ENCODE measurements at regions not wholly inside any gene's neighbourhood (a gene's known extent, or its start where the extent isn't known, plus 50 kb on each side); places are given as distances from the start of the nearest gene placed in this dataset.

DNA sequence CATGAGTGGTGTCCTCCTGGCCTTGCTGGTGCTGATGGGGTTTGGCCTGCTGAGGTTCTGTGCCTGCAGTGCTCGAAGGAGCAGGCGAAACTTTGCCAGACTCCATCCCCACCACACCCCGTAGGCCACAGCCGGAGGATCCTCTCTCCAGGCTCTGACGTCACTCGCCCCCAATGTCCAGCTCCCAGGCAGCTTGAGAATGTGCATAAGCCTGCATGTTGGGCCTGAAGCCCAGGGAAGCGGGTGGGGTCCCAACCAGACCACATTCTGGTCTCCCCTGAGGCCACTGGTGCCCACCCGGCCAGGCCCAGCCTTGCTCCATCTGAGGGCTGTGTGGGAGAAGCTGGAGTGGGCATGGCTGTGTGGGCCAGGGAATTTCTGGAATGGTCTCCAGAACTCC, 109.8 kb downstream of the ASB7 start:
- TF ChIP-seq, protein P1, sequence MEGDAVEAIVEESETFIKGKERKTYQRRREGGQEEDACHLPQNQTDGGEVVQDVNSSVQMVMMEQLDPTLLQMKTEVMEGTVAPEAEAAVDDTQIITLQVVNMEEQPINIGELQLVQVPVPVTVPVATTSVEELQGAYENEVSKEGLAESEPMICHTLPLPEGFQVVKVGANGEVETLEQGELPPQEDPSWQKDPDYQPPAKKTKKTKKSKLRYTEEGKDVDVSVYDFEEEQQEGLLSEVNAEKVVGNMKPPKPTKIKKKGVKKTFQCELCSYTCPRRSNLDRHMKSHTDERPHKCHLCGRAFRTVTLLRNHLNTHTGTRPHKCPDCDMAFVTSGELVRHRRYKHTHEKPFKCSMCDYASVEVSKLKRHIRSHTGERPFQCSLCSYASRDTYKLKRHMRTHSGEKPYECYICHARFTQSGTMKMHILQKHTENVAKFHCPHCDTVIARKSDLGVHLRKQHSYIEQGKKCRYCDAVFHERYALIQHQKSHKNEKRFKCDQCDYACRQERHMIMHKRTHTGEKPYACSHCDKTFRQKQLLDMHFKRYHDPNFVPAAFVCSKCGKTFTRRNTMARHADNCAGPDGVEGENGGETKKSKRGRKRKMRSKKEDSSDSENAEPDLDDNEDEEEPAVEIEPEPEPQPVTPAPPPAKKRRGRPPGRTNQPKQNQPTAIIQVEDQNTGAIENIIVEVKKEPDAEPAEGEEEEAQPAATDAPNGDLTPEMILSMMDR (IDR thresholded peaks at IDR 0.05): no peak
- no peaks in the 10 kb centered on the region for H3K27me3 ChIP-seq
- H3K27ac ChIP-seq: no peak overlapping the region
- no peaks in the 10 kb centered on the region for H3K4me1 ChIP-seq
- H3K9me3 ChIP-seq: no peaks in the 10 kb centered on the region
- H3K4me3 ChIP-seq: no peak overlapping the region
- DNase-seq: no peak
- H3K36me3 ChIP-seq: no peaks in the 10 kb centered on the region
- intact Hi-C loops (cut with DNase I; ENCODE audit: low total_unique reads): no loop called here

DNA sequence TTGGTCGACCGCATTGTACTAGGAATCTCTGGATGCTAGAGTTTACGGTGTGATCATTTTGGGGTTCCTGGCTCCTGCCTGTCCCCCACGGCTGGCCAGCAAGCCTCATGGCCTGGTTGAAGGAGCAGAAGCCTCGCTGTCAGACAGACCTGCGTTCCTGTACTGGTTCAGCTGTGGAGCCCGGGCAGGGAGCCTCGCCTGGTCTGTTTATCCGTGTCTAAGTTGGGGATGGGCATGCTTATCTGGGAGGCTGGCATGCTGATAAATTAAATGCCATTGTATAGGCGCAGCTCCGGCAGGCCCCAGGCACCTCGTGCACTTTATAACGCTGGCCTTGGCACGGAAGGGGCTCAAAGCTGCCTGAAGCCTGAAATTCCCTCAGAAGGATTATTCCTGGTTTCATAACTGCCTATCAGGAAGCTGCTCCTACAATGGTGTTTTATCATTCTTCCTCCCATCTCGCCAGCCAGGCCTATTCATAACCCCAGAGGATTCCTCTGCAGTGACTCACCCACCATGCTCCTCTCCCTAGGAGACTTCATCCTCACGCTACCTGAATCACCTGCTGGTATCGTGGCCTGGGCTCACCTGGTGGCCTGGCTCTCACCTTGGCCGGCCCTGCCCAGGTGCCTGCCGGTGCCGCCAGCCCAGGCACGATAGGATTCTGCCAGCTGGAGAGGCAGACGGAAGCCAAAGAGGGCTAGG, 110.9 kb downstream of the ASB7 start:
- Histone ChIP-seq H3K27ac (no peak overlapping the region), H3K9me3 (no peaks in the 10 kb centered on the region), H3K27me3 (no peaks in the 10 kb centered on the region), H3K36me3 (no peaks in the 10 kb centered on the region), H3K4me1 (no peaks in the 10 kb centered on the region), H3K4me3 (no peak overlapping the region)
- intact Hi-C loops (cut with DNase I; ENCODE audit: low total_unique reads): no loop called here
- TF ChIP-seq, protein P1 (IDR thresholded peaks at IDR 0.05): no peak
- peak; percentile 18 to 51 for DNase-seq

DNA sequence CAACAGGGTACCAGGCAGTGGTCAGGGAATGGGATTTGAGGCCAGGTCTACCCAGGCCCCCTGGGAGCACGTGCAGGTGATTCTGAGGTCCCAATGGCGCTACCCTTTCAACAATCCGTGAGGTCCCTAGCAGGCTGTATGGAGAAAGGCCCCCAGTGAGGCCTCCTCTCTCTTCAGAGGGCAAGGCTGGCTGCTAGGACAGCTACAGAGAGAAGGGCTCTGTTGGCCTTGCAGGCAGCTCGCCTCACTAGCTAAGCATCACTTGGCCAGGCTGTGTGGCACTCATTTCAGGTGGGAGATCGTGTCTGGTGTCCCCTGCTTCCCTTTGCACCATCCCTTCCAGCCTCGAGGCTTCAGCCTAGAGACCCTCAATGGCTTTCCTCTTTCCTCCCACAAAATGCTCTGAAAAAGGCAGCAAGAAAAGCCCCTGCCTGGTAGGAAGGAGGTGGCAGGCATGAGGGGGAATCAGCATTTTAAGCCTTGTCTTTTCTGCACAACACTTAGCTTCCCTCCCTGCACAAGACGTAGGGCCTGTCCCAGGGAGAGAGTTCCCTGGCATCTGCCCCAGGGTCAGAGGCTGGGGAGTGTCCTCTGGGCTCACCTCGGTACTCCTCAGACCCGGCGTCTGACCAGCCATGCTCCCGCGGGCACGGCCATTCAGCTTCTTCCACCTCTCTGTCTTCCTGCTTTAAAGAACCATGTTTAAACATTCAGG, 111.8 kb downstream of the ASB7 start:
- Histone ChIP-seq H3K36me3 (no peaks in the 10 kb centered on the region), H3K4me1 (no peaks in the 10 kb centered on the region), H3K27ac (no peak overlapping the region), H3K27me3 (no peaks in the 10 kb centered on the region), H3K4me3 (no peak overlapping the region), H3K9me3 (no peaks in the 10 kb centered on the region)
- intact Hi-C loops (cut with DNase I; ENCODE audit: low total_unique reads): no loop called here
- DNase-seq: peak in 1 of 2 donors; percentile 24
- TF ChIP-seq, protein P1 (IDR thresholded peaks at IDR 0.05): no peak

DNA sequence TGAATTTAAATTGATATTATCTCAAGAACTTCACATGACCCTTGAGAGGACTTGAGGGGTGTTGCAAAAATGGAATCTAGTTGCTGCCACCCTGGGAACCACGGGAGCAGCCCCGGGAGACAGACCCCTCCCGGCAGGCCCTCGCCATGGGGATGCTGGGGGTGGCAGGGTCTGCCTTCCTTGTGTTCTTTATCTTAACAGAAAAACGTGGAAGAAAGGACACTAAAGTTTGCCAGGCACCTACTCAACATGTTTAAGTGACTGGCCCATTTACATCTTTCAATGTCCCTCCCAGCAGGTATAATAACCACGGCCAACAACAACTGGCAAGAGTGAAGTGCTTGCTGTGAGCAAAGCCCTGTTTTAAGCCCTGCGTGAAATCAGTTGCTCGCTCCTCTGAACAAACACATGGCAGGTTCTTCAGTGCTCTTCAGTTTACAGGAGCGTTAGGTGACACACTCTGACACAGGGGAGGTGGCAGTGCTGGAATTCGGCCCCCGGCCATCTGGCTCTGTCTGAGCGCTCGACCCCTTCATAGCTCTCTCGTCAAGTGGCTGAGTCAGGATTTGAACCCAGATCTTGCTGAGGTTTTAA, 112.5 kb downstream of the ASB7 start:
- no peaks in the 10 kb centered on the region for H3K9me3 ChIP-seq
- TF ChIP-seq, protein P1 (IDR thresholded peaks at IDR 0.05): no peak
- H3K27ac ChIP-seq: no peak overlapping the region
- no peaks in the 10 kb centered on the region for H3K27me3 ChIP-seq
- no peaks in the 10 kb centered on the region for H3K36me3 ChIP-seq
- no peak for DNase-seq
- no peak overlapping the region for H3K4me3 ChIP-seq
- H3K4me1 ChIP-seq: no peaks in the 10 kb centered on the region
- intact Hi-C loops (cut with DNase I; ENCODE audit: low total_unique reads): no loop called here

DNA sequence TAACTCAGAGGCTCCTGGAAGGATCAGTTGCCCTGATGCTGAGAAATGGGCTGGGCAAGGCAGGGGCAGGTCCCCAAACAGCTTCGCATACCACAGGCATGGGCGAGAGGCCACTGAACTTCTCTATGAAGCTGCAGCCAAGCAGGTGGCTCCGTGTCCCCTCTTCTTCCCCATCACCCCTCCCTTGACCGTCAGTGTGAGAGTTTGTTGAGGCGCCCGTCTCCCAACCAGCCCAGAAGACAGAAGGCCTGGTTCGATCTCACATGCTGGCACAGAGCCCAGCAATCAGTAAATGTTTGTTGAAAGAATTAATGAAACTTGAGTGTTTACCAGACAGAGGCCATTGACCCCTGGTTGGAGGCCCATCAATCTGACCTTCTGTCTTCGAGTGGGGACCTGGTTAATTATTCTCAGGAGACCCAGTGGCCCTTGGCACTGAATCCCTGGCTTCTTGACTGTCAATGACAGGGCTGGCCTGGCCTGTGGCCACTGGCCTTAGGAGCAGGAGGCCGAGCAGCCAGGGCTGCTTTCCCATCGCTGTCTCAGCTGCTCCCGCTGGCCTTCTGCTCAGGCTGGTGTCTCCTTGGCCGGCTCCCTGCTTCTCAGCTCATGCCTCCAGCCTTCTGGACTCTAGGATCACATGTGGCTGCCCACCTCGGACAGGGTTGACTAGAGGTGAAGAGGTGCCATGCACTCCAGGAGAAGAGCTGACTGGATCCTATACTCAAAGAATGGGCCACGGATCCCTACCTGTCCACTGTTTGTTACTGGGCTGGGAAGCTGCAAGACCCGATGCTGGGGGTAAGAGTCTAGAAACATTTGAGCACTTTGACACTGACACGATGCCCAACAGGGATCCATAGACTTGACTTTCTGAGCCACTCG, 113.4 kb downstream of the ASB7 start:
- no peak for DNase-seq
- no peaks in the 10 kb centered on the region for H3K36me3 ChIP-seq
- TF ChIP-seq, protein P1 (IDR thresholded peaks at IDR 0.05): no peak
- no peak overlapping the region for H3K4me3 ChIP-seq
- no peaks in the 10 kb centered on the region for H3K9me3 ChIP-seq
- peaks cover 0 to 3% (median under 1%) of the 10 kb centered on the region in 4 donors for H3K4me1 ChIP-seq
- no peaks in the 10 kb centered on the region for H3K27me3 ChIP-seq
- intact Hi-C loops (cut with DNase I; ENCODE audit: low total_unique reads): no loop called here
- no peak overlapping the region for H3K27ac ChIP-seq
